Neutrophil (primary cell): ENCODE measurements at regions not wholly inside any gene's neighbourhood (a gene's known extent, or its start where the extent isn't known, plus 50 kb on each side); places are given as distances from the start of the nearest gene placed in this dataset.

Experiments
- H3K27ac ChIP-seq: fragments of 200-600 bp; sonication (generic); 2 replicates; pipeline ENCODE4 v1.5.1; 2016; ENCODE audit warnings: mild to moderate bottlenecking, moderate library complexity
- H3K27me3 ChIP-seq: fragments of 200-600 bp; sonication (generic); 2 replicates; pipeline ENCODE4 v1.6.0; 2016; ENCODE audit warnings: mild to moderate bottlenecking
- H3K36me3 ChIP-seq: fragments of 200-600 bp; sonication (generic); 2 replicates; pipeline ENCODE4 v1.5.1; 2017
- H3K4me1 ChIP-seq, 2 experiments: fragments of 200-600 bp in 1 of 2; sonication (generic) in 1 of 2; 1 replicate in 1 of 2; 2 replicates in 1 of 2; pipeline versions ENCODE4 v1.5.1 to v1.6.1; 2013 to 2016; ENCODE audit warnings: low read depth in 1 of 2, low read length in 1 of 2, mild to moderate bottlenecking in 1 of 2, moderate library complexity in 1 of 2; ENCODE audit not compliant: control insufficient read depth in 1 of 2, insufficient read depth in 1 of 2
- H3K4me3 ChIP-seq, 2 experiments: fragments of 200-600 bp in 1 of 2; sonication (generic) in 1 of 2; 1 replicate in 1 of 2; 2 replicates in 1 of 2; pipeline ENCODE4 v1.5.1; 2013 to 2016; ENCODE audit warnings: low read depth in 1 of 2, low read length in 1 of 2, mild to moderate bottlenecking in 1 of 2, moderate library complexity in 1 of 2
- H3K9me3 ChIP-seq: fragments of 200-600 bp; sonication (generic); 2 replicates; pipeline ENCODE4 v1.5.1; 2016
- CTCF ChIP-seq: fragments of 200-600 bp; sonication (generic); IDR thresholded peaks from 2 replicates; pipeline ENCODE4 v1.5.1; 2016; ENCODE audit warnings: antibody characterized with exemption

GRCh38 chr9:118034701-118035100, 330.5 kb downstream of the TLR4 start:
- Histone ChIP-seq H3K9me3 (no peaks in the 10 kb centered on the region), H3K4me3 (no peak overlapping the region), H3K27ac (no peak overlapping the region), H3K4me1 (no peaks in the 10 kb centered on the region), H3K27me3 (no peaks in the 10 kb centered on the region), H3K36me3 (no peaks in the 10 kb centered on the region)
- no peak for TF ChIP-seq CTCF

GRCh38 chr9:118038713-118039112, 334.5 kb downstream of the TLR4 start:
- no peak overlapping the region for H3K27ac ChIP-seq
- no peaks in the 10 kb centered on the region for H3K36me3 ChIP-seq
- H3K4me3 ChIP-seq, result no peak overlapping the region
- H3K9me3 ChIP-seq, result no peaks in the 10 kb centered on the region
- TF ChIP-seq CTCF, result no peak
- H3K4me1 ChIP-seq, result no peaks in the 10 kb centered on the region
- no peaks in the 10 kb centered on the region for H3K27me3 ChIP-seq

- no peak for TF ChIP-seq CTCF
- H3K9me3 ChIP-seq, result no peaks in the 10 kb centered on the region
- H3K36me3 ChIP-seq, result no peaks in the 10 kb centered on the region
- H3K4me3 ChIP-seq, result no peak overlapping the region
- no peak overlapping the region for H3K27ac ChIP-seq
- H3K4me1 ChIP-seq, result no peaks in the 10 kb centered on the region
- no peaks in the 10 kb centered on the region for H3K27me3 ChIP-seq
These were observed 354.0 kb downstream of the TLR4 start for GRCh38 chr9:118058227-118058626.

GRCh38 chr9:118059484-118060278, 355.5 kb downstream of the TLR4 start:
- H3K9me3 ChIP-seq, result no peaks in the 10 kb centered on the region
- no peak for TF ChIP-seq CTCF
- no peaks in the 10 kb centered on the region for H3K36me3 ChIP-seq
- no peaks in the 10 kb centered on the region for H3K27me3 ChIP-seq
- H3K27ac ChIP-seq, result no peak overlapping the region
- no peak overlapping the region for H3K4me3 ChIP-seq
- H3K4me1 ChIP-seq, result no peaks in the 10 kb centered on the region

- Histone ChIP-seq H3K27ac (no peak overlapping the region), H3K4me1 (no peaks in the 10 kb centered on the region), H3K27me3 (no peaks in the 10 kb centered on the region), H3K4me3 (no peak overlapping the region), H3K36me3 (no peaks in the 10 kb centered on the region), H3K9me3 (no peaks in the 10 kb centered on the region)
- no peak for TF ChIP-seq CTCF
These were observed 379.0 kb downstream of the TLR4 start for GRCh38 chr9:118083161-118083560.
